Adrenal gland (tissue), 9 donors: ENCODE measurements at regions not wholly inside any gene's neighbourhood (a gene's known extent, or its start where the extent isn't known, plus 50 kb on each side); places are given as distances from the start of the nearest gene placed in this dataset.

Experiments used
- DNase-seq, 7 donors: peaks; one replicate each; pipeline ENCODE4 v3.0.0-alpha.2; 2019 to 2020
- H3K27ac ChIP-seq, 5 donors: fragments of 200-600 bp; sonication (generic) in 4 of 5; 1 replicate in 3 of 5; 2 replicates in 2 of 5; pipeline versions ENCODE4 v1.5.1 to v1.8.0; 2016 to 2020; ENCODE audit warnings: mild to moderate bottlenecking in 1 of 5
- H3K27me3 ChIP-seq: fragments of 200-600 bp; 2 replicates; pipeline ENCODE4 v1.8.0; 2021
- H3K36me3 ChIP-seq, 2 donors: fragments of 200-600 bp; replicated peaks in 1 of 2; 1 replicate in 1 of 2; 2 replicates in 1 of 2; pipeline versions ENCODE4 v1.5.1 to v1.8.0; 2018 to 2022
- H3K4me1 ChIP-seq, 2 donors: fragments of 200-600 bp; replicated peaks in 1 of 2; 1 replicate in 1 of 2; 2 replicates in 1 of 2; pipeline versions ENCODE4 v1.5.1 to v1.8.0; 2018 to 2021
- H3K4me3 ChIP-seq, 4 donors: fragments of 200-600 bp; sonication (generic) in 3 of 4; one replicate each; pipeline ENCODE4 v1.5.1; 2016 to 2018
- H3K9me3 ChIP-seq, 3 donors: fragments of 200-600 bp; sonication (generic) in 1 of 3; replicated peaks in 1 of 3; 1 replicate in 2 of 3; 2 replicates in 1 of 3; pipeline versions ENCODE4 v1.5.1 to v1.8.0; 2016 to 2021
- CTCF ChIP-seq, 6 experiments: fragments of 450-650 bp in 4 of 6; fragments of 200-600 bp in 2 of 6; sonication (generic) in 1 of 6; IDR thresholded peaks; 1 replicate in 5 of 6; 2 replicates in 1 of 6; pipeline versions ENCODE4 v1.5.1 to v1.8.0; 2016 to 2021; ENCODE audit warnings: antibody characterized with exemption in 6 of 6, mild to moderate bottlenecking in 2 of 6, moderate library complexity in 1 of 6
- POLR2A ChIP-seq, 2 donors: fragments of 450-650 bp; IDR thresholded peaks; one replicate each; pipeline ENCODE4 v1.6.1; 2017; ENCODE audit warnings: antibody characterized with exemption in 2 of 2, mild to moderate bottlenecking in 2 of 2, moderate library complexity in 1 of 2
- WGBS, 4 donors: extraction: QIAGEN DNeasy Blood & Tissue Kit in 2 of 4; methylation state at CpG; one replicate each; pipeline versions ENCODE4 v1.1.5 to v1.1.7; 2013 to 2017; 5-methylcytosine and 5-hydroxymethylcytosine counted together
- intact Hi-C, 2 donors: fragments of 100-400 bp; cut with DNase I; formaldehyde crosslinking; loops; one replicate each; pipeline versions ENCODE4 v1.14.1 to v1.15.0; 2022 to 2023
- donor health status: healthy with polysubstance abuse.
- donor health status: Bipolar disorder and iron deficiency.
- donor health status: DM: yes; HTN: yes; CAD: no.
- donor health status: DM: no; HTN: no; CAD: no.
- donor health status: DM: no; HTN: no; CAD: no.

- intact Hi-C loops, result no loop called here
- Histone ChIP-seq H3K27ac (no peak overlapping the region), H3K4me3 (no peak overlapping the region), H3K9me3 (no peaks in the 10 kb centered on the region), H3K27me3 (no peaks in the 10 kb centered on the region), H3K4me1 (no peaks in the 10 kb centered on the region), H3K36me3 (no peaks in the 10 kb centered on the region)
- TF ChIP-seq POLR2A (IDR thresholded peaks at IDR 0.05) (no peak), CTCF (IDR thresholded peaks at IDR 0.05) (no peak)
- DNase-seq, result no peak
- 28 to 52% (median 44%) methylated on average over 2 of the region's 2 CpGs for WGBS, 4 donors
Observed at GRCh38 chr18:30415903-30416302, 626.6 kb downstream of the DSC3 start.

- Histone ChIP-seq H3K27ac (no peak overlapping the region), H3K27me3 (no peaks in the 10 kb centered on the region), H3K4me1 (no peaks in the 10 kb centered on the region), H3K4me3 (no peak overlapping the region), H3K36me3 (no peaks in the 10 kb centered on the region), H3K9me3 (peaks cover 0 to 6% (median 0%) of the 10 kb centered on the region in 3 donors)
- WGBS, 4 donors, result 66 to 80% (median 68%) methylated on average over 3 of the region's 3 CpGs
- intact Hi-C loops, result no loop called here
- DNase-seq, result no peak
- TF ChIP-seq POLR2A (IDR thresholded peaks at IDR 0.05), result no peak
- TF ChIP-seq CTCF (IDR thresholded peaks at IDR 0.05), result no peak
Observed at GRCh38 chr18:30409120-30409519, 633.4 kb downstream of the DSC3 start.

- intact Hi-C loops, result no loop called here
- WGBS, 4 donors, result 54 to 64% (median 59%) methylated on average over 3 of the region's 3 CpGs
- no peaks in the 10 kb centered on the region for H3K4me1 ChIP-seq
- peaks cover 0 to 6% (median 0%) of the 10 kb centered on the region in 3 donors for H3K9me3 ChIP-seq
- H3K27me3 ChIP-seq, result no peaks in the 10 kb centered on the region
- no peak overlapping the region for H3K4me3 ChIP-seq
- no peaks in the 10 kb centered on the region for H3K36me3 ChIP-seq
- TF ChIP-seq CTCF (IDR thresholded peaks at IDR 0.05) (no peak), POLR2A (IDR thresholded peaks at IDR 0.05) (no peak)
- DNase-seq, result no peak
- no peak overlapping the region for H3K27ac ChIP-seq
Observed at GRCh38 chr18:30406728-30407127, 635.8 kb downstream of the DSC3 start.

DNA sequence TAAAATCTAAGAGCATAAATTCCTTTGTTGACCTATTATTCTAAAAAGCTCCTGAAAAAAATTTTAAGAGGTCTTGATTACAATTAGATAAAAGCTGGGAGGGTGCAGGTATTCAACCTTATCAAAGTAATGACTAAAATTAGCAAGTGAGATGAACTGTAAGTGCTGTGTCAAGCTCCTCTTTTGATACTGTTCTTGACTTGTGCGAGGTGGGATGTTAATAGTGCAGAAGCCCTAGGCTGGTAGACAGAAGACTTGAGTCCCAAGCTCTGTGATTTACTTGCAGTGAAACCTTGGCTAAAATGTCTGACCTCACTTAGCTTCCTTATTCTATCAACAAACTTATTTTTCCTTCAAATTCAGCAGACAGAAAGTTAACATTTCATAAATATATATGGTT, 637.5 kb downstream of the DSC3 start:
- Histone ChIP-seq H3K9me3 (peaks cover 0 to under 1% (median 0%) of the 10 kb centered on the region in 3 donors), H3K27ac (no peak overlapping the region), H3K27me3 (no peaks in the 10 kb centered on the region), H3K36me3 (no peaks in the 10 kb centered on the region), H3K4me3 (no peak overlapping the region), H3K4me1 (no peaks in the 10 kb centered on the region)
- WGBS, 4 donors, result 61 to 77% (median 71%) methylated on average over 1 of the region's 1 CpG
- DNase-seq, result no peak
- intact Hi-C loops, result no loop called here
- TF ChIP-seq CTCF (IDR thresholded peaks at IDR 0.05) (no peak), POLR2A (IDR thresholded peaks at IDR 0.05) (no peak)
